NCI-H2081 treated with DMSO at 0.1 percent for 48 hours (cell line): ENCODE measurements at regions not wholly inside any gene's neighbourhood (a gene's known extent, or its start where the extent isn't known, plus 50 kb on each side); places are given as distances from the start of the nearest gene placed in this dataset.
"Not testable (repeated sequence)": the region's sequence is repeated elsewhere in the genome, so short reads cannot be mapped to it uniquely, and the experiment has no call there.

ENCODE experiments used
- DNase-seq: peaks from one replicate; lab custom pipeline; 2025; lab: John Stamatoyannopoulos, UW

DNA sequence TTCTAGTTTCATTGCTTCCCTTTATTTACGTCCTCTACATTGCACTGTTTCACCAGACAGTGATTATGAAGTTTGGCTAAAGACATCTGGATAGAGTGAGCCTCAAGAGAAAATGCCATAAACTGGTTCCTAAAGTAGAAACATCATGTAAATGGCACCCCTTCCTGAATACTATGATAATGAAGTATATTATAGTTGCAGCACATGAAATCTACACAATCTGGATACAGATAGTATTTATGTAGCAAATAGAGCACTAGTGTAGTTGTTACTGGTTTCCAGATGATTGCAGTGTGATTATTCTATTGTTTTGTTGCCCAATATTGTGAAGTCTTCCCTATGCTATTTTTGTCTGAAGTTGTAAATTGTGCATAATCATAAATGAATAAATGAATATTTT, 2786.9 kb upstream of the PCDH20 start:
- DNase-seq: no peak

DNA sequence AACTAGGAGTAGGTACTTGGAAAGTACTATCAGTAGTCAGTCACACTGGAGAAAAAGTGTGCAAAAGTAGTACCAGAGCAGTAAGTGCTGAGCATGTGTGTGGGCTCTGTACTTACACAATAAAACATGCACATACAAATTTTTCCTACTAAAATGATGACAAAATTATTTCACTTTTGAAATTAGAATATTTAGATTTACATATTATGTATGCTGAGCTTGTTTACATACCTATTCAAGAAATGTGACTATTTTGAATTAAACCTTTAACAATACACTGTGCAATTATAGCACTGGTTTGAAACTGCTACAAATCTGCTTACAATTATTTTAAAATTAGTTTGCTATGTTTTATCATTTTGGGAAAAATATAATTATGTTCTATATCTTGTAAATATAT, 2781.6 kb upstream of the PCDH20 start:
- no peak for DNase-seq

DNA sequence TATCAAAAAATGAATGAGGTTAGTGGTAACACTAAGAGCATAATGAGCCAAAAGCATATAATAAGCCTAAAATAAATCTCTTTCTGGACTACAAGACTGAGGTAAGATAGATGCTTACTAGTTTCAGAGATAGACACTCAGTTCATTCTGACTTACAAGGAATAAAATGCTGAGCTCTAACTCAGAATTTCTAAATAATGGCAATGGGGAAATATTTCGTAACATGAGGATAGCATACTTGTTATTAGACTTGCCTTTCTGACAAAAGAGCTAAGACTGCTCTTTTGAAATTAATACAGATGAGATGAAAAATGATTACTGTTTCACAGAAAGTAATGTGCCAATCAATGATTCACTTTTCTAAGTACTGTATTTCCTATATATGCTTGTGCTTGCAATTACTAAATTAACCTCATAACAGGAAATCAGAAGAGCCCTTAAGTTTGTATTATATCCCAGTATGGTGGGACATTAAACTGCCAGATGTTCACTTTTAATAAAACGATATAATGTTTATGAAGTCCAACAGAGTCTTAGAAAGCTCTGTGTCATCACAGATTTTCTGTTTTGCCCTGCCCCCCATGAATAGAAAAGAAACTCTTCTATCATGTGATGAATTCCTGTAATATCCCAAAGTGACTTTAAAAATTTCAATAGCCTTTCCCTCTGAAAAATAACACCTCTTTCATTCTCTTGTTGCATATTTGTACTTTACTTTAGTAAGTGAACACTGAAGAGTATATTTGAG, 2771.0 kb upstream of the PCDH20 start:
- no peak for DNase-seq

DNA sequence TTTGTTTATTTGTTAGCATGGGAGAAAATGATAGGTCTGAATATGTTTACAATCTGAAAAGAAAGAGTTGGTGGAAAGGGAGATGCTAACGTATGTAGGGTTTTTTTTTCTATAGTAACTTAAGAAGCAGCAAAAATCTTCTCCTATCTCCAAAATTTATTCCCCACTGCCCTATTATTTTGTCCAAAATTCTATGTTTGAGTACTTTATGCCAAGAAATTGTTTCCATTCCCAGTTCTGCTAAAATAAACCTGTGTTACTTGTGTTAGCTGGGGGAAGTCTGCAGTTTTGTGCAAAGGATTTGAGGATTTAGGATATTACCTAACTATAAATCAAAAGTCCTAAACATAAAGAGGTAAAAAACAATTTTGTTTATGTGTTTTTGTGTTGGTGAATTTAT, 2770.4 kb upstream of the PCDH20 start:
- DNase-seq: no peak

DNA sequence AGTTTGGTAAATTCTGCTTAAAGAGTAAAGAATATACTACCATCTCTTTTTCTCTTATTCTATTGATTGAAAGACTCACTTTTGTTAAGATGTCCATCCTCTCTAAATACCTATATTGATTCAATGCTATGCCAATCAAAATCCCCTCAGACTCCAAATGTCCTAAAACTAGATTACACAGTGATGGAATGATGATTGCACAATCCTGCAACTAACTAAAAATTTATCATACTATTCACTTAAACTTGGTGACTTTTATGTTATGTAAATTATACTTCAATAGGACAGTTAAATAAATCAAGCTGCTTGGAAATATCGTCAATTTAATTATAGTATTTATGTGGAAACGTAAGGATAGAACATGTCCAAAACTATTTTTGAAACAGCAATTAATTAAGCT, 2765.1 kb upstream of the PCDH20 start:
- no peak for DNase-seq

DNA sequence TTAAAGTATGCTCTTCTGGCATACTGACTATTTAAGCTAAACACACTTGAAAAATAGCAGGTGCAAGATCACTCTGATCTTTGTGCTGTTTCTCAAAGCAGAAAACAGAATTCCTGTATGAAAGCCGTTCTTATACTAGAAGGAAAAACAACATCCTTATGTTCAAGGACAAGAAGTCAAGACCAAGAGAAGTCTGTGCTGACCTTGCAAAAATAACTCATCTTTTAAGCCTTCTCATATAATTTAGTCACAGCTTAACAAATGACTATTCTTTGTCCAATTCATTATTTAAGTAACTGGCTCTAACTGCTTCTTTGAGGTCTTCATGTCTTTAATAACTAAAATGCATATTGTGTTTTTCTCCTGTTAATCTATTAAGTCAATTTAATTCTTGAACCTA, 2750.2 kb upstream of the PCDH20 start:
- DNase-seq: no peak

DNA sequence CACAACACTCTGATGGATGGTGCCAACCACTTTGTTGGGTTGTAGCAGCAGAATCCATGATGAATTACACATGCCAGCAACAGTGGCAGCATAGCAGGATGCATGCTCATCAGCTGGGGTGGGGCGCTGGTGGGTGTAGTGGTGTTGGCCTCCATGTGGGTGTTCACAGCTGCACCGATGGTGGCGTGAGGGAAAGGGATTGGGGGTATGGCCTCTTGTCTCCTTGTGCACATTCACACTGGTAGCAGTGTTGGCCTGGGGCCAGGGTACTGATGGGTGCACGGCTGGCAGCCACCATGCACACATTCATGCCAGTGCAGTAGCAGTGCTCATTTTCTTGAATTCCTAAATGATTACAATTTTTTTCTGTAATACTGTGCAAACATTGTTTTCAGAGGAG, 2748.8 kb upstream of the PCDH20 start:
- no peak for DNase-seq

DNA sequence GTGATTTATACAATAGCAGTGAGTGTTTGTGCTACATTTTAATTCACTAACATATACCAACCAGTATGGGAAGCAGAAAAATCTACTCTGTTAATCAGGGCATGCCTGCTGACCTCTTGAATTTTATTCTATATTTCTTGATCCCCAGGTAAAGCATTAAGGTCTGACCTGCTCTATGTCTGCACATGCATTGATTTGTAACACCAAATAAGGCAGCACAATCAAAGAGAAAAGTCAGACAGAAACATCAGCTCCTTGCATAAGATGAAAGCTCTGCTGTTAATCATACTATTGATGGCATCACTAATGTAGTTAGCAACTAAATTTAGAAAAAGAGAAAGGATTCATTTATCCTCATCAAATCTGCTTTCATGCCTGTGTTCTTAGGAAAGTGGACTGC, 2744.8 kb upstream of the PCDH20 start:
- DNase-seq: no peak

DNA sequence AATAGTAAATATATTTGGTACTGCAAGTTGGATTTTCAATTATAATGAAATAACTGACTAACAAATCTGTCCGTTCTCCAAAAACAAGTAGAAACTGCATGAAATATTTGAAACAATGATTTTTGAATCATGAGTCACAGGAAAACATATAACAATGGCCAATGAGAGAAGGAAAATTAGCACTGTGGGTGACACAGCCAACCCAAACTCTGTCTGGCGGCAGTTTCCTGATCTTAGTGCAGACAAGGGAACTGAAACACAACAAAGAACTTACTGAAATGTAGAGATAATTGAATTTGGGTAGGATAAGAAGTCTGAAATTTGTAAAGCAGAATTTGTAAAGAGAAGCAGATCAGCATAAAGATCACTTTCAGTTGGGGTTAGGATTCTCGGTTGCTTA, 2743.3 kb upstream of the PCDH20 start:
- DNase-seq: no peak

DNA sequence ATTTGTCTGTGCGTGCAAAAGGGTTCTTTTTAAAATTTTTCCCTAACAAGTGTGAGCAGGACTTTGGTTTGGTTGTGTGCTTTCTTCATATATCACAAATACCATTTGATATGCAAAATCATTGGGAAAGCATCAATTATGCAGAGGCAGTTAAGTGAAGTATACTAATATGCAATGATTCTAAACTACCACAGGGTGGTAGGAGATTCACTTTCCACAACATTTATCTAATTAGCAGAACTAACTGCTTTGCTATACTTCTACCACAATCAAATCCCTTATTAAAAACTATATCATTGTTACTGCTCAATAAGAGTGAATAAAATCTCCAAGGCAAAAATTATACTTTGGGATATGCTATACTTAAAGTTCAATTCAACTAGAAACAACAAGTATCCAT, 2738.9 kb upstream of the PCDH20 start:
- DNase-seq: no peak

DNA sequence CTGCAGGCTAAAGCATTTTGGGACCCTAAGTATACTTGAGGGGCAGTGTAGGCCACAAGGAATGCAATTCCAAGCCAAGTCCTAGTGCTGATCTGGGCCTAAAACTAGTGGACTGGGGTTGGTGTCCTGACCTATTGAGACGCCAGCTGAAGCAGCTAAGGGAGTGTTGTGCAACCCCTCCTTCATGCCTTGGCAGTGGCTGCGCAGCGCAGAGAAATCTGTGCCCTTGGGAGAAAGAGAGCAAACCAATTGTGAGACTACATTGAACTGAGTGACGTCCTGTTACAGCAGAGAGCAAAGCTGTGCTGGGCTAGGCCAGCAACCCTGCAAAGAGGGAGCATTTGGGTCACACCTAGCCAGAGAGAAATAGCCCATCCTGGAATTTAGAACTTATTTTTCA, 2715.0 kb upstream of the PCDH20 start:
- DNase-seq: no peak

DNA sequence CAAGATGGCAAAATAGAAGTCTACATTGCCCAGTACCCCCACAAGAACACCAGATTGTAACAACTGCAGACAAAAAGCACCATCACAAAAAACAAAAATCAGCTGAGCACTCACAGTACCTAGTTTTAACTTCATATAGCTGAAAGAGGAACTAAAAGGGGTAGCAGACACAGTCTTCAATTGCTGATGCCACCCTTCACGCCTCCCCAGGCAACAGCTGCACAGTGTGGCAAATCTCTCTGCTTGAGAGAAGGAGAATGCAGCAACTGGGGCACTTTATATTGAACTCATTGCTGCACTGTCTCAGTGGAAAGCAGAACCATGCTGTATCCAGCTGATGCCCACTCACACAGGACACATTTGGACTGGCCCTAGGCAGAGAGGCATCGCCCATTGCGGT, 2714.5 kb upstream of the PCDH20 start:
- no peak for DNase-seq

DNA sequence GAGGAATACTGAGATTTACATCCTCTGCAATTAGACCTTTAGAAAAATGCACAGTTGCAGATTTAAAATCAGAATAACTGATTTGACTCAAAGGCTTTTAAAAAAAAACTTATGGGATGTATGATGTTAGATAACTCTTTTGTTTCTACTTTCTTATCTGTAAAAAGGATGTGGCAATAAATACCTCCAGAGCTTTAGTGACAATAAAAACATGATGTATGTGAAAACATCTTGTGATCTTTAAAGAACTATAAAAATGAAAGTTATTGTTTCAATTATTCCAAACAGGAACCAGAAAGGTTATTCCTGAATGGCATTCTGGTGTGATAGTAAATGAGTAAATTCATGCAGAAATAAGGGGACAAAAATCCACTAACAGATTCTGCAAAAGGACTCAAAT, 2712.2 kb upstream of the PCDH20 start:
- DNase-seq: no peak

DNA sequence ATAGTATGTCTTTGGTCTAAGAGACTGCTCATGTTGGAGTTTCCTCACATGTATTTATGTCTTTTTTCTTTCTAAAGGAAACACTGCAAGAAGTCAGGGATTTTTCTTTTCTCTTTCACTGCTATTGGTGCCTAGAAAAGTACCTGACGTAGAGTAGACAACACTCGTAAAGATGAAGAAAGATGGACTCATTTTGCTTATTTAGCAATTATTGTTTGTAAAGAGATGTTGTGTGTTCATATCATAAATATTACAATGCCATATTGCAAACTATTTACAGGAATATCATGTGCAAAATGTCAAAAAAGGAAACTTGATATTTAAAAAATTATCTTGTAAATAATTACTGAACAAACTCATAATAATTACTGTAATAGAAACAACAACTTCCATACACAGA, 2711.5 kb upstream of the PCDH20 start:
- DNase-seq: no peak

DNA sequence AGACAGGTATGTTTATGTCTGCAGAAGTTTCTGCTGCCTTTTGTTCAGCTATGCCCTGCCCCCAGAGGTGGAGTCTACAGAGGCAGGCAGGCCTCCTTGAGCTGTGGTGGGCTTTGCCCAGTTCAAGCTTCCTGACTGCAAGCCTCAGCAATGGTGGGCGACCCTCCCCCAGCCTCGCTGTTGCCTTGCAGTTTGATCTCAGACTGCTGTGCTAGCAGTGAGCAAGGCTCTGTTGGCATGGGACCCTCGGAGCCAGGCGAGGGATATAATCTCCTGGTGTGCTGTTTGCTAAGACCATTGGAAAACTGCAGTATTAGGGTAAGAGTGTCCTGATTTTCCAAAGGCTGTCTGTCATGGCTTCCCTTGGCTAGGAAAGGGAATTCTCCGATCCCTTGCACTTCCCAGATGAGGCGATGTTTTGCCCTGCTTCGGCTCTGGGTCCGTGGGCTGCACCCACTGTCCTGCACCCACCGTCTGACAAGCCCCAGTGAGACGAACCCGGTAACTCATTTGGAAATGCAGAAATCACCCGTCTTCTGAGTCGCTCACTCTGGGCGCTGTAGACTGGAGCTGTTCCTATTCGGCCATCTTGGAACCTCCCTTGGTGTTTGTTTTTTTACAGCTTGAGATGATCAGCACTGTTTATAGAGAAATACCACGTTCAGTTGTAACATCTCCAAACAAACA, 2705.5 kb upstream of the PCDH20 start:
- not testable (repeated sequence) for DNase-seq

DNA sequence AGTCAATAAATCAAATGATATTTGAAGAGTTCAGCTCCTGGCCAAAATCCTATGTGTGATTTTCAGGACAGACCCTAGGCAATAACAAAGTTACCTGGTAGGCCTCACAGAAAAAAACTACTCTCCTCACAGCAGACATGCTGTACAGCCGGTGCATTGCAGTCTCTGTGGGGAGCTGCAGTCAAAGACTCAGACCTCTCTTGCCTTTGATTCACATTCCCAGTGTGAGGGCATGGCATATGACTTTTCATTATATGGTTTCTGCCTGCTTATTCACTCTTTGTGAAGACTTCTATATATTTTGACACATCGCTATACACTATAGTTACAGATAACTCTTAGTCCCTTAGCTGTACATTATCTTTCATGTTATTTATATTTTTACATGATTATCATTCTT, 2684.3 kb upstream of the PCDH20 start:
- DNase-seq: no peak

DNA sequence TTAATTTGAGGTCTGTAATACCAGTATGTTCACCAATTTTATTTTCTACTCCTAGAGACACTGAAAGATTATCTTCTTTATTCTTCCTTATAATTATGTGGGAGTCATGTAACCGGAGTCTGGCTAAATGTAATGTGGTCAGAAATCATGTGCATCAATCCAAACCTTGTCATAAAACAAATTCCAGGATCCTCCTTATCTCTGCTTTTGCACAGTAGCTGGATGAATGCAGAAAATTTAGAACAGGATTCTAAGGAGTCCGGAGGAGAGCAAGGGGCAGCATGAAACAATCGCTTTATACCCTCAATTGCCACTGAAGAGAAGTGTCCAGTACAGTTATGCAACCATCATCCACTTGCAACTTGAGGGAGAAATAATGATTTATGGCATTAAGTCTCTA, 2674.7 kb upstream of the PCDH20 start:
- DNase-seq: no peak

DNA sequence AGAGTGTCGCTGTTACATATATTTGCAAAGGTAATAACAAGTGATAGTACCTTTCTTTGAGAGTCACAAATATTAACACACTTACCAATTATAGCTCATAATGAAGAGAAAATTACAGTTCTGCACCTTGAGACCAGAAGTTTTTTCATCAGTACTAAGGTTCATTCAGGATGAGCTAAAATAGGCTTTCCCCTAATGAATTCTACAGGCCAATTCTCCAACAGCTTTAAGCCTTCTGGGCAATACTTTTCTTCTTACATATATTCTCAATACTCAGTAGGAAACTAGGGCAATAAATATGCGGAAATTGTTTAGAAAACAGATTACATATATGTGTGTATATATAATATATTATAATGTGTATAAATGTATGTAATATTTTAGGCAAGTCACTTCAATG, 2672.8 kb upstream of the PCDH20 start:
- DNase-seq: no peak

DNA sequence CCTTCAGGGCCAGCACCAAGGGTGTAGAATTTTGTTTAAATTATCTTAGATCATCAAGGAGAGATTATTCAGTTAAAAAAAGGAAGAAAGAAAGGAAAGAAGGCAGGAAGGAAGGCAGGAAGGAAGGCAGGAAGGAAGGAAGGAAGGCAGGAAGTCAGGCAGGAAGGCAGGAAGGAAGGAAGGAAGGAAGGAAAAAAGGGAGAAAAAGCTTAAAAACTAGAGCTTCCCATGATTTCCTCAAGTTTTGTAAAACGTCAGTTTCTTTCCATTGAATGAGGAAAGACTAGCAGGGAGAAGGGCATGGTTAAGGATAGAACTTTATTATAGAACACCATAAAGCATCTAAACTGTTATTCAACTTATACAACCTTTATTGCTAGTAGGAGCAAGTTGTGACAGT, 2672.0 kb upstream of the PCDH20 start:
- no peak for DNase-seq

DNA sequence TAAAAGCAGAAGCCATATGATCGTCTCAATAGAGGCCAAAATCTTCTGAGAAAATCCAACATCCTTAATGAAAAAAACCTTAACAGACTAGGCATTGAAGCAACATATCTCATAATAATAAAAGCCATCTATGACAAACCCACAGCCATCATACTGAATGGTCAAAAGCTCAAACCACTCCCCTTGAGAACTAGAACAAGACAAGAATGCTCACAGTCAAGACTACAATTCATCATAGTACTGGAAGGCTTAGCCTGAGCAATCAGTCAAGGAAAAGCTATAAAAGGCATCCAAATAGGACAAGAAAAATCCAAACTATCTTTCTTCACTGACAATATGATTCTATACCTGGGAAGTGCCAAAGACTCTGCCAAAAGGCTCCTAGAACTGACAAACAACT, 2668.2 kb upstream of the PCDH20 start:
- DNase-seq: no peak

DNA sequence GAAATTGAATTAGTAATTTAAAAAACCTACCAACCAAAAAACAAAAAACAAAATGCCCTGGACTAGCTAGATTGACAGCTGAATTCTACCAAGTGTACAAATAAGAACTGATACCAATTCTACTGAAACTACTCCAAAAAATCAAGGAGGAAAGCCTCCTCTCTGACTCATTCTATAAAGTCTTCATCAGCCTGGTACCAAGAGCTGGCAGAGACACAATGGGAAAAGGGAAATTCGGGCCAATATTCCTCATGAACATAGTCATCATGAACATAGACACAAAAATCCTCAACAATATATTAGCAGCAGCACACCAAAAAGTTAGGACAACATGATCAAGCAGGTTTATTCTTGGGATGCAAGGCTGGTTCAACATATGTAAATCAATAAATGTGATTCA, 2667.7 kb upstream of the PCDH20 start:
- no peak for DNase-seq

DNA sequence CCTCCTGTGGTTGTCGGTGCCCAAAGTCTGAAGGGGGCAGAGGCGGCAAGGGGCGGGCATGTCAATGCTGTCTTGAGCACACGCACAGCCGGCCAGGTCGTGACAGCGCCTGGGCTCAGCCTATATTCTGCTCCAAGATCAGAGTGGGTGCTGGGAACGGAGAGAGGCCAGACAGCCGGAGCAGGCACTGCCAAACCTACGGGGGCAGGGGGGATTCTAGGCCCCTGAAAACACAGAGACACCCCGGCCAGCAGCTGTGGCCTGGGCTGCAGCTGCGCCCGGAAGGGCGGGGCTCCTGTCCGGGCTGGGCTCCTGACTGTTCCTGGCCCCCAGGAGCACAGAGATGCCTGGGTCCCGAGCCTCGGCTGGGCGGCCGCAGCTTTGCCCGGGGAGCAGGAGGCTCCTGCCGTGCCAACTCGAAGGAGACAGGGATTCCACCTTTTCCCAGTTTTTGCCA, 2662.9 kb upstream of the PCDH20 start:
- no peak for DNase-seq

DNA sequence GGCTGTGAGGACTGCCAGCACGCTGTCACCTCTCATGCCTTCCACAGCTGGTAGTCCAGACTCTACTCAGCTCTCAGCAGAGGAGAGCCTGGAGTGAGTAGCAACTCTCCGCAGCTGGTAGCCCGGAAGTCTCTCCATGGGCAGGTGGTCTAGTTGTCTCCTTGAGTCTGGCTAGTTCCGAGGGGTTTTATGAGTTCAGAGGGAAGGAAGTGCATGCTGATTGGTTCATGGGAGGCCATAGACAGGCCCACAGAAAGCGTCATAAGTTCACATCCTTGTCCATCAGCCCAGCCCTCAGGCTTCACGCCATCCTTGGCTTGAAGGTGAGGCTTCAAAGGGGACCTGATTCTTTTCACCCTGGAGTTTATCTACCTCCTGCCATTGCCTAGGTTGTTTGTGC, 2662.4 kb upstream of the PCDH20 start:
- no peak for DNase-seq
